ENCODE measurements at regions not wholly inside any gene's neighbourhood (a gene's known extent, or its start where the extent isn't known, plus 50 kb on each side); places are given as distances from the start of the nearest gene placed in this dataset.

- TF ChIP-seq, protein P1, sequence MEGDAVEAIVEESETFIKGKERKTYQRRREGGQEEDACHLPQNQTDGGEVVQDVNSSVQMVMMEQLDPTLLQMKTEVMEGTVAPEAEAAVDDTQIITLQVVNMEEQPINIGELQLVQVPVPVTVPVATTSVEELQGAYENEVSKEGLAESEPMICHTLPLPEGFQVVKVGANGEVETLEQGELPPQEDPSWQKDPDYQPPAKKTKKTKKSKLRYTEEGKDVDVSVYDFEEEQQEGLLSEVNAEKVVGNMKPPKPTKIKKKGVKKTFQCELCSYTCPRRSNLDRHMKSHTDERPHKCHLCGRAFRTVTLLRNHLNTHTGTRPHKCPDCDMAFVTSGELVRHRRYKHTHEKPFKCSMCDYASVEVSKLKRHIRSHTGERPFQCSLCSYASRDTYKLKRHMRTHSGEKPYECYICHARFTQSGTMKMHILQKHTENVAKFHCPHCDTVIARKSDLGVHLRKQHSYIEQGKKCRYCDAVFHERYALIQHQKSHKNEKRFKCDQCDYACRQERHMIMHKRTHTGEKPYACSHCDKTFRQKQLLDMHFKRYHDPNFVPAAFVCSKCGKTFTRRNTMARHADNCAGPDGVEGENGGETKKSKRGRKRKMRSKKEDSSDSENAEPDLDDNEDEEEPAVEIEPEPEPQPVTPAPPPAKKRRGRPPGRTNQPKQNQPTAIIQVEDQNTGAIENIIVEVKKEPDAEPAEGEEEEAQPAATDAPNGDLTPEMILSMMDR (IDR thresholded peaks at IDR 0.05; ENCODE audit: poor library complexity) = no peak
- TF ChIP-seq EZH2 (IDR thresholded peaks at IDR 0.05; ENCODE audit: borderline replicate concordance) = no peak
Measured at GRCh38 chr2:81196383-81196851, 891.9 kb upstream of the LRRTM1 start.
